DMS114 treated with DMSO at 0.1 percent for 48 hours (cell line): ENCODE measurements at regions not wholly inside any gene's neighbourhood (a gene's known extent, or its start where the extent isn't known, plus 50 kb on each side); places are given as distances from the start of the nearest gene placed in this dataset.

Experiments used
- DNase-seq: peaks from one replicate; lab custom pipeline; 2025; ENCODE audit not compliant: unreplicated experiment; lab: John Stamatoyannopoulos, UW

- DNase-seq, result no peak
Observed at GRCh38 chr17:79455636-79456035, 155.2 kb downstream of the RBFOX3 start.

DNA sequence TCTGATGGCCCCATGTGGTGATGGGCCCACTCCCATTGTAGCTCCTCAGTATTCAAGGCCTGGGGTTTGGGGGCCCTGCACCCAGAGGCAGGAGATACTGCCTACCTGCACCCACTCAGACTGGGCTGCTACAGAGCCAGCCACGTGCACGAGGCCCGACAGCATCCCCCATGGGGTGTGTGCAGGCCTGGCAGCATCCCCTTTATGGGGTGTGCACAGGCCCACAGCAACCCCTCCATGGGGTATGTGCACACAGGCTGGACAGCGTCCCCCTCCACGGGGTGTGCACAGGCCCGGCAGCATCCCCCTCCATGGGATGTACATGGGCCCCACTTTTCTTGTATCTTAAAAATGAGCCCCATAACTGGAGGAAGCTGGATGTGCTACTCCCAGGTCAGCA is 156.0 kb downstream of the RBFOX3 start:
- DNase-seq, result no peak

DNA sequence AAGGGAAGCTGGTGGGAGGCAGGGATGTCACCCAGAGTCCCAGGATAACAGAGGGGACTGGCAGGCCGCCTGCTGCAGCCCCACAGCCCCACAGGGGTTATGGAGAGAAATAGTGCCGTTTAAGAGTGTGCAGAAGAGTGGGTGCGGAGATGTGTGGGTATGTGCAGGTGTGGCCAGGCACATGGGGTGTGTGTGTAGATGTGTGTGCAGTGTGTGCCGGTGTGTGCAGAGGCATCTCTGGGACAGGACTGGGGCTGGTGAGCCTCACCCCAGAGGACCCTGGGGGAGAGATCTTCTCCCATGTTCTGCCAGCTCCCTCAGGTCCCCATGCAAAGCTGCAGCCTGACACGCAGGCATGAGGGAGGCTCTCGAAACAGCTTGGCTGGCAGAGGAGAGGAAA is 157.4 kb downstream of the RBFOX3 start:
- DNase-seq, result no peak

- no peak for DNase-seq
Observed at GRCh38 chr17:79452706-79453105, 158.1 kb downstream of the RBFOX3 start.

- DNase-seq, result no peak
Observed at GRCh38 chr17:79451167-79451566, 159.7 kb downstream of the RBFOX3 start.

DNA sequence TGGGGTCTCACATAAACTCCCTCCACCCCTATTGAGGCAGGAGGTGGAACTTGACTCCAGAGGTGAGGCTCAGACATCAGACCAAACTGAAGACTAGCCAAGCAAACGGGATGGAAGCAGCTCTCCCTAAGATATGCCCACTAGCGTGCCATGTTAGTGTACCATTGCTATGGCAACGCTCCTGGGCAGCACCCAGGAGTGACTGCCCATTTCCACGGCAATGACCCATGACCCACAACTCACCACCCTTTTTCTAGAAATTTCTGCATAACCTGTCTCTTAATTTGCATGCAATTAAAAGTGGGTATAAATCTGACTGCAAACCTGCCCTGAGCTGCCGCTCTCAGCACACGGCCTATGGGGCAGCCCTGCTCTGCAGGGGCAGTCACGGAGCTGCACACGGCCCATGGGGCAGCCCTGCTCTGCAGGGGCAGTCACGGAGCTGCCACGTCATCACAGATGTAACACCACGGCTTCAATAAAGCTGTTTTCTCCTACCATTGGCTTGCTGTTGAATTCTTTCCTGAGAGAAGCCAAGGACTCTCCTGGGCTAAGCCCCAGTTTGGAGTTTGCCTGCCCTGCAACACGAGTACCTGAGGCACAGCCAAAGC is 164.3 kb downstream of the RBFOX3 start:
- DNase-seq, result no peak

DNA sequence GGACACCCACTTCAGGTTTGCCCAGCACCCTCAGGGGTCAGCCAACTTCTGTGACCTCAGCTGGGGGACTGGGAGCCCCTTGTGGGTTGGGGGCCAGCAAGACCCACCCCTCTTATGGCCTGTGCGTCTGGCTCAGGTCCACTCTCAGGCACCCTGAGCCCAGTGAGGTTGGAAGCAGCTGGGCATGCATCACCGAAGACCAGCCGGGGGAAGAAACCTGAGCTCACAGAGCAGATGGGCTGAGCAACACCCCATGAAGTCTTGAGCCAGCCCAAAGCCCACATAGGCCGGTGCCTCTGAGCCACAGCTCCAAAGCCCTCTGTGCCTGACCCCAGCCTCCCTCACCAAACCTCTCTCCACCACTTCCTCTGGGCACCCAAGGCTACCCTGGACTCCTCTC is 166.7 kb downstream of the RBFOX3 start:
- no peak for DNase-seq

DNA sequence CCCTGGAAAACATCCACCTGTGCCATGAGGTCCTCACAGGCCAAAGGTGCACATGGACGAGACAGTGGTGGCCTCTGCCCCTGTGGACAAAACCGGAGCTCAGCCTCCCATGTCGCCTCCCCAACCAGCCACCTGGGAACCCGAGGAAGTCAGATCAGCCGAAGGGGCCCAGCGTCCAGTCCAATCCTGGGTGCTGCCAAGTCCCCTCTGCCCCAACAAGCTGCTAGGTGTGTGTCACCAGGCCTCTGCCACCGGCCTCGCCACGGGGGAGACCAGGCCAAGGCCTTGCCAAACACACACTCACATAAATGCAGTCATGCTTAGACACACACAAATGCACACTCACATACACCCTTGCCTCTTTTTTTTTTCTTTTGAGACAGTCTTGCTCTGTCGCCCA is 167.8 kb downstream of the RBFOX3 start:
- no peak for DNase-seq

DNA sequence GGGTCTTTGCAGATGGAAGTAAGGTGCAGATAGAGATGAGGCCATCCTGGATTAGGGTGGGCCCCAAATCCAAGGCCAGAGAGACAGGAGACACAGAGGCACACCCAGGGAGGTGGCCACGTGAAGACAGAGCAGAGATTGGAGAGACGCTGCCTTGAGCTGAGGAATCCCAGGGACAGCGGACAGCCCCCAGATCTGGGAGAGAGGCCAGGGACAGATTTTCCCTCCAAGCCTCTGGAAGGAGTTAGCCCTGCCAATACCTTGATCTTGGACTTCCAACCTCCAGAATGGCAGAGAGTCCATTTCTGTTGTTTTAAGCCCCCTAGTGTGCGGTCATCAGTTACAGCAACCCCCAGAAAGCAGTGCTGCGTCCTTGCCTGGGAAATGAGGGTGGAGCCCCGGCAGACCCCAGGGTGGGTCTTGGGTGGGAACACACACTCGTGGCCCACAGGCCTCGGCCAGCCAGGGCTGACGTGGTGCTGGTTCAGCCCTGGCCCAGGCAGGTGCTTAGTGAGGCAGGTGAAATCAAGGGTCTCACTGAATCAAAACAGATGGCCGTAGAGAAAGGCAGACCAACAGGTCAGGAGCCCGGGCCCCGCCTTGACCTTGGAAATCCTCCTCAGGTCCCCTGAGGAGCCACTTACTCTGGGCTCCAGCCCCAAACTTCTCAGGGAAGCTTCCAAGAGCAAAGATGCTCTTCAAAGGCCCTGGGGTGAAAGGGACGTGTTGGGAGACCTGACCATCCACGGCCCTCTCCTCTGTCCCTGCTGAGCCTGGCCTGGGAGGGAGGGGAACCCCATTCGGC is 169.3 kb downstream of the RBFOX3 start:
- no peak for DNase-seq

DNA sequence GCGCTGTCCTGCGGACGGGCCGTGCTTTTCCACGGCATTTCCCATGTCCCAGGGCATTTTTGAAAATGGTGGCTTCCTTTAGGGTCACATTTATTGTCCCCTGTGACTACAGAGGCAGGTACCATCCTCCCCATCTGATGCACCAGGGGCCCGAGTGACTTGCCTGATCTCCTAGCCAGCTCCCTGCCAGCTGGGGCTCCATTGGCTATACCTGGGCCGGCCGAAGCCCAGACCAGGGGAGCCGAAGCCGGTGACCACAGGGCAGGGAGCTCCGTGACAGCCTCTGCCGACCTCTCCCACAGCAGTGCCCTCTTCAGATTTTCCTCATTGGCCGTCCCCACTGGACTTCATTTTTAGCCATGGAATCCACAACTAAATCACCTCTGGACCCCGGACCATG is 170.6 kb downstream of the RBFOX3 start:
- no peak for DNase-seq

DNA sequence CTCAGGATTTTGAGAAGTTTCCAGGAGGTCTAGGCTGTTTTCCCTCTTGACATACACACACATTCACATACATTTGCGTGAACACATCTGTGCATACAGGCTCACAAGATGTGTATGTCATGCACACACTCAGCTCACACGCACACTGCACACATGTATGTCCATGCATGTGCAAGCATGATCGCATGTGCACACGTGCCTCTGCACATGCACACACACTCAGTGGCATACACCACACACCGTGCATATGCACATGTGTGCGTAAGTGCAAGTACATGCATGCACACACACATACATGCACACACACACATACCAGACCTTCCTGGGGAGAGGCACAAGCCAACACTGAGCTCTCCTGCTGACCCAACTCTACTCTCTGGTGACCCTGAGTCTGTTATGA is 171.4 kb downstream of the RBFOX3 start:
- DNase-seq, result no peak

DNA sequence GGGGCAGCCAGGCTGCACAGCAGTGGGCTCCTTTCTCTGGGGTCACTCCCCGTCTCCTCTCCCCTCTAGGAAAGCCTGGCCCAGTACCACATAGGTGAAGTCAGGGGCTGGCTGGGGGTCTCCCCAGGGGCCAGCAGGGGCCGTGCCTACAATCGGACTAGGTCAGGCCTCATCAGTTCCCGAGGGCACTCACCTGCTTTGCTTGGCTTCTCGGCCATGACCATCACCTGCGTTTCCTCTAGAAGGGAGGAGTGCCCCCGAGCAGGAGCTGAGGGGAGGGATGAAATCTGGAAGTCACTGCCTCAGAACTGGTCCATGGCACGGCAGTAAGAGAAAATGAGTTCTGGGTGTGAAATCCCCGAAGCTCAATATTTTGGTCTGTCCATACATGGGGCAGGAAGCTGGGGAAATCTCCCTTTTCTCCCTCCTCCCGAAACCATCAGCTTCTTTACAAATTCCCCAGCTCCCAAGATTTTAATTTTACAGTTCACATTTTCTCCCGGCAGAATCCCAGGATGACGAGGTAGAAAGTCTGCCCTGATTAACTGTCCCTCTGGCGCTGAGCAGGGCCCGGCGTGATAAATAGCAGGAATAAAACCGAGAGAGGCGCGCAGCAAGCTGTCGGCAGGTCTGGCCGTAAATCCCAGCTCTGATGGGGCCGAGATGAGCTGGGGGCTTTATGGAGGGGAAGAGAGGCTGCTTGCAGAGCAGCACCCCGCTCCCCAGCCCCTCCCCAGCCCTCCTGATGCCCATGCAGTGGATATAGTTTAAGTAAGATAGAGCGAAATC is 172.1 kb downstream of the RBFOX3 start:
- no peak for DNase-seq

DNA sequence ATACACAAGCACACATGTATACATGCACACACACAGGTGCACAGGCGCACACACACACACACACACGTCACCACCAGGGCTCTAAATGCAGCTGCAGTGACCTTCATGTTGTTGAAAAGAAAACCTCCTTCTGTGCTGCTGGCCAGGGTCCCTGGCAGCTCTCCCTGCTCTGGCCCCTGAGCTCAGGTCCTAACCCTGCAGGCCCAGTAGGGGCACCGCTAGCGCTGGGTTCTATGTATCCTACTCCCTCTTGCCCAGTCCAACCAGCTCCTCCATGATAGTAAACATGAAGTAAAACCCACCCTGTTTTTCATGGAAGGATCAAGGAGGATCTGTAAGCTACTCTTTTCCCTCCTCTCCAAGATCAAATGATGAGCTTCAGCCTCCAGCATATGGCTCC is 172.8 kb downstream of the RBFOX3 start:
- no peak for DNase-seq

GRCh38 chr17:79437081-79437480 is 173.8 kb downstream of the RBFOX3 start:
- DNase-seq, result no peak

DNA sequence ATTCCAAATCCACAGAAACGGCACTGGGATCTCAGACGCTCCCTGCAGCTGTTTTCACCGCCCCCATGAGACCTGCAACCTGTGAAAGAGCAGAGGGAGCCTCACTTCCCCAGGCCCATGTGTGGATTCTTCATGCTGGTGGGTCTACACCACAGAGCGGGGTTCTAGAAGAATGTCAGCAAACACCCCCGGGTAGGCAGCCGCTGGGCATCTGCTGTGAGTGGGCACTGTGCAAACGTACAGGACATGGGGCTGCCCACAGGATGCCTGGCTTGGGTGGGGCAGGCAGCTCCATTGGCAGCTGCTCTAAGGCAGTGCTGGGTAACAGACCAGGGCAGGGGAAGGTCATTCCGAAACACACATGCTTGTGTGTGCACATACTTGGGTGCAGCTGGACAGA is 174.9 kb downstream of the RBFOX3 start:
- DNase-seq, result no peak

DNA sequence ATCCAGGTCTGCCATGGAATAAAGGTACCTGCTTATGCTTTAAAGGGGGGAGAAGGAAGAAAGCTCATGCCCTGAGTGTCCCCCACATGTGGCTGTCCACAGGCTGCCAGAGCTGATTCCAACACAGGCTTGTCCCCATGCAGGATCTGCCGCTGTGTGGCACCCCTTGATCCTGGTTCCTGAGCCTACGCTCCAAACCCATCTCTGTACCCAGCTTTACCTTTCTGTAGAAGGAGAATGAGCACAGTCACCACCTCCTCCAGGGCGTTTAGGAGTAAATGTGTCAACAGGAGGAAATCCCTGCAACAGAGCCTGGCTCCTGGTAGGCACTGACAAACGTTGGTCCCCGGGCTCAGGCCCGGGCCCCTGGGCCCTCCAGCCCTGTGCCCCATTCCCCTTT is 175.6 kb downstream of the RBFOX3 start:
- DNase-seq, result no peak

DNA sequence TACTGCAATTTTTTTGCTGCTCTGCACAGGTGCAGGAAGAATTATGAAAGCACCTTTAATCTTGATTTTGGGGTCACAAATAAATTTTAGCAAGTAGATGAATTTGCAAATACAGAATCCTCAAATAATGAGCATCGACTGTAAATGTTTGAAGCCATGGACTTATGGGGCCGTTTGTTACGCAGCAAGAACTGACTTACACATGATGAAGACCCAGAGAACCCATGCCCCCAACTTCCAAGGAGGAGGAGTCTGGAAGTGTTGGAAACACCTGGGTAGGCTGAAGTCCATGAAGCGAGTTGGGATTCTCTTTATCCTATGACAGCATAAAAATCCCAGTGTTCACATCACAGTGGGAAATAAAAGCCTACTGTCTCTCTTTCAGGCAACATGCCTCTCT is 176.6 kb downstream of the RBFOX3 start:
- no peak for DNase-seq

- DNase-seq, result no peak
Observed at GRCh38 chr17:79433379-79433778, 177.5 kb downstream of the RBFOX3 start.

DNA sequence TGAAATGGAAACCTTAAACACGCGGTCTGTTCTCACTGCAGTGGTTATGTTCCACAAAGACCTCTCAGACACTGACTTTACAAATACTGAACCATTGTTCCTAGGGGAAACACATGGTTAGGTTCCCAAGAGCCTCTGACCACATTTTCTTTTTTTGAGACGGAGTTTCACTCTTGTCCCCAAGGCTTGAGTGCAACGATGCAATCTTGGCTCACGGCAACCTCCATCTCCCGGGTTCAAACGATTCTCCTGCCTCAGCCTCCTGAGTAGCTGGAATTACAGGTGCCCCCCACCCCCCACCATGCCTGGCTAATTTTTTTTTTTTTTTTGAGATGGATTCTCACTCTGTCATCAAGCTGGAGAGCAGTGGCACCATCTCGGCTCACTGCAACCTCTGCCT is 179.7 kb downstream of the RBFOX3 start:
- no peak for DNase-seq

- no peak for DNase-seq
Observed at GRCh38 chr17:79429864-79430494, 180.9 kb downstream of the RBFOX3 start.

DNA sequence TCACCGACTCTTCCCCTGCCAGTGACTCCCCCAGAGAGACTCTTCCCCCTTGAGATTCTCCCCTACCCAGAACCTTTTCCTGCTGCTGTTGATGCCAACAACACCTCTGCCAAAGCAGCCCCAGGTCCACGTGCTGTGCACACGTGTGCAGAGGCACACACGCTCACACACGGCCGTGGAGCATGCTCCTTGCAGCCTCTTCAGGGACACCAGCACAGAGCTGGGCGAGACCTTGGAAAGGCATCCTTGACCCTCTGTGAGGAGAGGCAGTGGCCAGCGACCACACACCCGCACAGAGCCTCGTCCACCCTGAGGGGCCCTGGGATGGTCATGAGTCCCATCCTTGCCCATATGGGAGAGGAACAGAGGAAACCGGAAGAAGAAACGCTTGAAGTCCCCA is 181.9 kb downstream of the RBFOX3 start:
- no peak for DNase-seq
